Tibial artery (tissue), 4 donors: ENCODE measurements at regions not wholly inside any gene's neighbourhood (a gene's known extent, or its start where the extent isn't known, plus 50 kb on each side); places are given as distances from the start of the nearest gene placed in this dataset.

Experiments
- DNase-seq, 2 donors: peaks; one replicate each; pipeline ENCODE4 v3.0.0-alpha.2; 2019
- H3K27ac ChIP-seq, 2 donors: fragments of 200-600 bp; sonication (generic) in 1 of 2; 1 replicate in 1 of 2; 2 replicates in 1 of 2; pipeline ENCODE4 v1.5.1; 2018 to 2019; ENCODE audit warnings: mild to moderate bottlenecking in 1 of 2
- H3K27me3 ChIP-seq, 2 donors: fragments of 200-600 bp; sonication (generic) in 1 of 2; one replicate each; pipeline versions ENCODE4 v1.5.1 to v1.6.0; 2016 to 2019
- H3K36me3 ChIP-seq, 3 donors: fragments of 200-600 bp; sonication (generic) in 2 of 3; one replicate each; pipeline ENCODE4 v1.5.1; 2016 to 2019; ENCODE audit warnings: mild to moderate bottlenecking in 2 of 3
- H3K4me1 ChIP-seq, 4 donors: fragments of 200-600 bp; sonication (generic) in 2 of 4; 1 replicate in 3 of 4; 2 replicates in 1 of 4; pipeline ENCODE4 v1.5.1; 2016 to 2019
- H3K4me3 ChIP-seq, 2 donors: fragments of 200-600 bp; sonication (generic) in 1 of 2; 1 replicate in 1 of 2; 2 replicates in 1 of 2; pipeline ENCODE4 v1.5.1; 2018 to 2019; ENCODE audit warnings: mild to moderate bottlenecking in 2 of 2
- H3K9me3 ChIP-seq, 3 donors: fragments of 200-600 bp; sonication (generic) in 1 of 3; one replicate each; pipeline ENCODE4 v1.5.1; 2016 to 2019
- CTCF ChIP-seq, 2 experiments: fragments of 200-600 bp in 1 of 2; fragments of 450-650 bp in 1 of 2; IDR thresholded peaks; one replicate each; pipeline ENCODE4 v1.5.1; 2017 to 2019; ENCODE audit warnings: antibody characterized with exemption in 2 of 2, mild to moderate bottlenecking in 1 of 2, moderate library complexity in 1 of 2
- intact Hi-C: fragments of 100-400 bp; cut with DNase I; formaldehyde crosslinking; loops from one replicate; pipeline ENCODE4 v1.15.0; 2023; ENCODE audit warnings: low total_unique reads

- no peaks in the 10 kb centered on the region for H3K9me3 ChIP-seq
- intact Hi-C loops: no loop called here
- no peak for DNase-seq
- H3K36me3 ChIP-seq: no peaks in the 10 kb centered on the region
- H3K27me3 ChIP-seq: no peaks in the 10 kb centered on the region
- no peaks in the 10 kb centered on the region for H3K4me1 ChIP-seq
- H3K4me3 ChIP-seq: no peak overlapping the region
- no peak overlapping the region for H3K27ac ChIP-seq
- no peak for TF ChIP-seq CTCF (IDR thresholded peaks at IDR 0.05)
Observed at GRCh38 chr7:136210079-136210478, 232.9 kb upstream of the MTPN start.

- no peak for DNase-seq
- Histone ChIP-seq H3K27ac (no peak overlapping the region), H3K36me3 (no peaks in the 10 kb centered on the region), H3K4me1 (no peaks in the 10 kb centered on the region), H3K27me3 (no peaks in the 10 kb centered on the region), H3K4me3 (no peak overlapping the region), H3K9me3 (no peaks in the 10 kb centered on the region)
- intact Hi-C loops: no loop called here
- TF ChIP-seq CTCF (IDR thresholded peaks at IDR 0.05): no peak
Observed at GRCh38 chr7:136205956-136206355, 228.8 kb upstream of the MTPN start.

- no peak for DNase-seq
- no peak overlapping the region for H3K4me3 ChIP-seq
- no peak for TF ChIP-seq CTCF (IDR thresholded peaks at IDR 0.05)
- H3K27me3 ChIP-seq: no peaks in the 10 kb centered on the region
- H3K27ac ChIP-seq: no peak overlapping the region
- no peaks in the 10 kb centered on the region for H3K36me3 ChIP-seq
- H3K9me3 ChIP-seq: peaks cover 0 to 19% (median 19%) of the 10 kb centered on the region in 3 donors
- no peaks in the 10 kb centered on the region for H3K4me1 ChIP-seq
- intact Hi-C loops: no loop called here
Observed at GRCh38 chr7:136198168-136198567, 221.0 kb upstream of the MTPN start.

GRCh38 chr7:136194878-136195277 is 217.7 kb upstream of the MTPN start:
- no peak for DNase-seq
- Histone ChIP-seq H3K27me3 (no peaks in the 10 kb centered on the region), H3K36me3 (no peaks in the 10 kb centered on the region), H3K9me3 (peaks cover 0 to 19% (median 19%) of the 10 kb centered on the region in 3 donors), H3K4me3 (no peak overlapping the region), H3K4me1 (no peaks in the 10 kb centered on the region), H3K27ac (no peak overlapping the region)
- TF ChIP-seq CTCF (IDR thresholded peaks at IDR 0.05): no peak
- intact Hi-C loops: no loop called here

- H3K27ac ChIP-seq: no peak overlapping the region
- peaks cover 0 to 9% (median 9%) of the 10 kb centered on the region in 3 donors for H3K9me3 ChIP-seq
- no peaks in the 10 kb centered on the region for H3K36me3 ChIP-seq
- H3K27me3 ChIP-seq: no peaks in the 10 kb centered on the region
- intact Hi-C loops: no loop called here
- no peak for TF ChIP-seq CTCF (IDR thresholded peaks at IDR 0.05)
- H3K4me3 ChIP-seq: no peak overlapping the region
- no peak for DNase-seq
- no peaks in the 10 kb centered on the region for H3K4me1 ChIP-seq
Observed at GRCh38 chr7:136193940-136194339, 216.8 kb upstream of the MTPN start.

GRCh38 chr7:136189506-136189998 is 212.4 kb upstream of the MTPN start:
- H3K4me1 ChIP-seq: no peaks in the 10 kb centered on the region
- peaks cover 0 to 2% (median 0%) of the 10 kb centered on the region in 3 donors for H3K9me3 ChIP-seq
- TF ChIP-seq CTCF (IDR thresholded peaks at IDR 0.05): no peak
- no peak overlapping the region for H3K27ac ChIP-seq
- intact Hi-C loops: no loop called here
- no peak overlapping the region for H3K4me3 ChIP-seq
- no peaks in the 10 kb centered on the region for H3K27me3 ChIP-seq
- no peak for DNase-seq
- no peaks in the 10 kb centered on the region for H3K36me3 ChIP-seq
